HEK293 (cell line): ENCODE measurements at regions not wholly inside any gene's neighbourhood (a gene's known extent, or its start where the extent isn't known, plus 50 kb on each side); places are given as distances from the start of the nearest gene placed in this dataset.

ENCODE experiments used
- CTCF ChIA-PET: fragments of 350-600 bp; formaldehyde crosslinking; extraction: SDS; loops from one replicate; lab custom pipeline; 2021; ENCODE audit warnings: antibody characterized with exemption; lab: Yijun Ruan, JAX
- POLR2A ChIA-PET: fragments of 300-600 bp; formaldehyde crosslinking; extraction: SDS; loops from one replicate; lab custom pipeline; 2020; ENCODE audit warnings: antibody characterized with exemption, inconsistent platforms; lab: Yijun Ruan, JAX
- H3K27ac ChIP-seq: fragments of 200-500 bp; sonication (Bioruptor generic); 2 replicates; pipeline ENCODE4 v1.5.1; 2014; ENCODE audit warnings: low read depth, low read length, control low read depth, inconsistent platforms; ENCODE audit errors: extremely low read depth
- H3K36me3 ChIP-seq, 2 experiments: fragments of 200-500 bp in 1 of 2; sonication (Bioruptor generic) in 1 of 2; 1 replicate in 1 of 2; 2 replicates in 1 of 2; pipeline ENCODE4 v1.5.1; 2014 to 2017; ENCODE audit warnings: inconsistent platforms in 2 of 2, low read length in 2 of 2; ENCODE audit not compliant: control insufficient read depth in 2 of 2, insufficient read depth in 1 of 2
- H3K4me1 ChIP-seq: fragments of 200-500 bp; sonication (Bioruptor generic); 2 replicates; pipeline ENCODE4 v1.5.1; 2014; ENCODE audit warnings: mild to moderate bottlenecking, low read length, inconsistent platforms; ENCODE audit not compliant: control insufficient read depth, insufficient read depth
- H3K4me3 ChIP-seq: 2 replicates; pipeline ENCODE4 v1.5.1; 2011; ENCODE audit warnings: low read depth, mild to moderate bottlenecking, control low read depth, low read length, moderate library complexity
- H3K9me3 ChIP-seq: fragments of 200-500 bp; sonication (Bioruptor generic); 2 replicates; pipeline ENCODE4 v1.5.1; 2014; ENCODE audit warnings: low read depth, low read length, inconsistent platforms; ENCODE audit not compliant: control insufficient read depth, insufficient read depth
- HOXA7 ChIP-seq: sonication (generic); formaldehyde crosslinking; IDR thresholded peaks from 2 replicates; pipeline ENCODE4 v1.8.1; 2022; ENCODE audit warnings: missing genetic modification reagents, borderline replicate concordance
- IKZF3 ChIP-seq: fragments of 450-650 bp; IDR thresholded peaks from 2 replicates; pipeline ENCODE4 v1.5.0; 2018; ENCODE audit warnings: missing biosample characterization, mild to moderate bottlenecking, missing genetic modification characterization, moderate library complexity
- KLF7 ChIP-seq: fragments of 450-650 bp; formaldehyde crosslinking; IDR thresholded peaks from 2 replicates; pipeline ENCODE4 v1.5.1; 2016; ENCODE audit warnings: missing biosample characterization, missing genetic modification characterization, borderline replicate concordance
- PRDM1 ChIP-seq: fragments of 450-650 bp; formaldehyde crosslinking; IDR thresholded peaks from 2 replicates; pipeline ENCODE4; 2016; ENCODE audit warnings: missing biosample characterization, missing genetic modification characterization
- REPIN1 ChIP-seq: fragments of 450-650 bp; formaldehyde crosslinking; IDR thresholded peaks from 2 replicates; pipeline ENCODE4 v1.5.1; 2017; ENCODE audit warnings: missing biosample characterization, missing genetic modification characterization, low read depth
- ZBTB17 ChIP-seq: fragments of 450-650 bp; formaldehyde crosslinking; IDR thresholded peaks from 2 replicates; pipeline ENCODE4 v1.5.1; 2016; ENCODE audit warnings: missing biosample characterization, missing genetic modification characterization
- ZBTB26 ChIP-seq: fragments of 450-650 bp; formaldehyde crosslinking; optimal IDR thresholded peaks from 2 replicates; pipeline ENCODE3; 2016; ENCODE audit warnings: missing biosample characterization, mild to moderate bottlenecking, missing genetic modification characterization
- ZNF148 ChIP-seq: fragments of 450-650 bp; formaldehyde crosslinking; IDR thresholded peaks from 2 replicates; pipeline ENCODE4 v1.5.0; 2017; ENCODE audit warnings: missing biosample characterization, missing genetic modification characterization, borderline replicate concordance
- ZNF169 ChIP-seq: fragments of 450-650 bp; formaldehyde crosslinking; IDR thresholded peaks from 2 replicates; pipeline ENCODE4 v1.5.1; 2016; ENCODE audit warnings: missing biosample characterization, missing genetic modification characterization
- ZNF211 ChIP-seq: fragments of 450-650 bp; formaldehyde crosslinking; IDR thresholded peaks from 2 replicates; pipeline ENCODE4 v1.5.1; 2016; ENCODE audit warnings: low read depth, missing biosample characterization, missing genetic modification characterization
- ZNF311 ChIP-seq: fragments of 450-650 bp; formaldehyde crosslinking; IDR thresholded peaks from 2 replicates; pipeline ENCODE4 v1.5.1; 2017; ENCODE audit warnings: missing biosample characterization, missing genetic modification characterization, borderline replicate concordance
- ZNF426 ChIP-seq: fragments of 450-650 bp; formaldehyde crosslinking; IDR thresholded peaks from 2 replicates; pipeline ENCODE4 v1.5.1; 2017; ENCODE audit warnings: missing biosample characterization, missing genetic modification characterization, mild to moderate bottlenecking, inconsistent platforms, moderate library complexity
- ZNF510 ChIP-seq: fragments of 450-650 bp; formaldehyde crosslinking; IDR thresholded peaks from 2 replicates; pipeline ENCODE4 v1.5.1; 2018; ENCODE audit warnings: mild to moderate bottlenecking, missing genetic modification characterization, missing biosample characterization; ENCODE audit not compliant: insufficient replicate concordance
- ZNF514 ChIP-seq: fragments of 450-650 bp; formaldehyde crosslinking; IDR thresholded peaks from 2 replicates; pipeline ENCODE4 v1.5.1; 2016; ENCODE audit warnings: missing biosample characterization, missing genetic modification characterization
- ZNF549 ChIP-seq: fragments of 450-650 bp; IDR thresholded peaks from 2 replicates; pipeline ENCODE4 v1.5.1; 2018; ENCODE audit warnings: missing biosample characterization, missing genetic modification characterization, mild to moderate bottlenecking, inconsistent platforms, moderate library complexity
- ZNF555 ChIP-seq: fragments of 450-650 bp; formaldehyde crosslinking; conservative IDR thresholded peaks from 2 replicates; pipeline ENCODE4 v1.5.1; 2017; ENCODE audit warnings: missing biosample characterization, mild to moderate bottlenecking, missing genetic modification characterization, inconsistent platforms
- ZNF585B ChIP-seq: fragments of 450-650 bp; formaldehyde crosslinking; IDR thresholded peaks from 2 replicates; pipeline ENCODE4 v1.5.1; 2016; ENCODE audit warnings: missing biosample characterization, missing genetic modification characterization
- ZNF623 ChIP-seq: fragments of 450-650 bp; formaldehyde crosslinking; IDR thresholded peaks from 2 replicates; pipeline ENCODE4 v1.5.1; 2016; ENCODE audit warnings: missing biosample characterization, missing genetic modification characterization
- ZNF639 ChIP-seq: fragments of 450-650 bp; formaldehyde crosslinking; IDR thresholded peaks from 2 replicates; pipeline ENCODE4 v1.5.1; 2016; ENCODE audit warnings: missing biosample characterization, missing genetic modification characterization
- ZNF660 ChIP-seq: fragments of 450-650 bp; IDR thresholded peaks from 2 replicates; pipeline ENCODE4 v1.5.1; 2018; ENCODE audit warnings: missing biosample characterization, mild to moderate bottlenecking, missing genetic modification characterization
- ZNF837 ChIP-seq: fragments of 450-650 bp; formaldehyde crosslinking; IDR thresholded peaks from 2 replicates; pipeline ENCODE4 v1.5.1; 2016; ENCODE audit warnings: missing biosample characterization, missing genetic modification characterization

GRCh38 chr1:125080077-125080476 is 3895.3 kb downstream of the SRGAP2C start:
- TF ChIP-seq ZNF514 (tag by site-specific recombination): no peak
- no peak for TF ChIP-seq ZNF585B (tag by site-specific recombination)
- TF ChIP-seq ZNF510 (tag by site-specific recombination): no peak
- TF ChIP-seq ZNF837 (tag by site-specific recombination): no peak
- no peak for TF ChIP-seq REPIN1 (tag by site-specific recombination)
- no peak for TF ChIP-seq HOXA7 (CRISPR knock-in tag)
- no peak for TF ChIP-seq IKZF3 (tag by site-specific recombination)
- no peak for TF ChIP-seq ZNF623 (tag by site-specific recombination)
- TF ChIP-seq ZNF311 (tag by site-specific recombination): no peak
- no peak for TF ChIP-seq ZNF426 (tag by site-specific recombination)
- POLR2A ChIA-PET: no interaction called here
- Histone ChIP-seq H3K4me1 (no peaks in the 10 kb centered on the region), H3K9me3 (no peaks in the 10 kb centered on the region; the same call in 1 of the 2 replicates), H3K27ac (no peak overlapping the region), H3K36me3 (no peaks in the 10 kb centered on the region; a peak in 1 of 3 replicates), H3K4me3 (no peak overlapping the region)
- CTCF ChIA-PET: no interaction called here

- H3K9me3 ChIP-seq: no peaks in the 10 kb centered on the region; the same call in 1 of the 2 replicates
- no peak overlapping the region for H3K27ac ChIP-seq
- no peak for TF ChIP-seq ZBTB26 (tag by site-specific recombination)
- TF ChIP-seq ZNF555 (tag by site-specific recombination): no peak
- no peak for TF ChIP-seq ZBTB17
- TF ChIP-seq ZNF639 (tag by site-specific recombination): no peak
- no peak for TF ChIP-seq PRDM1 (tag by site-specific recombination)
- no peak for TF ChIP-seq KLF7
- TF ChIP-seq ZNF549 (tag by site-specific recombination): no peak
- TF ChIP-seq ZNF169 (tag by site-specific recombination): no peak
- no peak for TF ChIP-seq ZNF148 (tag by site-specific recombination)
- TF ChIP-seq ZNF211 (tag by site-specific recombination): no peak
- TF ChIP-seq ZNF660: no peak
- TF ChIP-seq, all 188 proteins: peak for 0
- H3K36me3 ChIP-seq: no peaks in the 10 kb centered on the region
- H3K4me1 ChIP-seq: no peaks in the 10 kb centered on the region
- ChIA-PET CTCF (no interaction called here), POLR2A (no interaction called here)
- no peak overlapping the region for H3K4me3 ChIP-seq
These were observed 3901.2 kb downstream of the SRGAP2C start for GRCh38 chr1:125085720-125086591.
